ENCODE measurements at regions not wholly inside any gene's neighbourhood (a gene's known extent, or its start where the extent isn't known, plus 50 kb on each side); places are given as distances from the start of the nearest gene placed in this dataset.

- DNase-seq, result no peak
- no peaks in the 10 kb centered on the region for H3K27me3 ChIP-seq (ENCODE audit: control insufficient read depth, insufficient read depth, low read length)
- H3K36me3 ChIP-seq (replicated peaks; ENCODE audit: control insufficient read depth, insufficient read depth, low read length), result no peaks in the 10 kb centered on the region
- no peak overlapping the region for H3K4me3 ChIP-seq (ENCODE audit: insufficient read depth, low read depth, low read length)
Measured at GRCh38 chr5:142498298-142498697, 173.5 kb upstream of the SPRY4 start.

- H3K27me3 ChIP-seq (ENCODE audit: control insufficient read depth, insufficient read depth, low read length), result no peaks in the 10 kb centered on the region
- no peak for DNase-seq
- H3K4me3 ChIP-seq (ENCODE audit: insufficient read depth, low read depth, low read length), result no peak overlapping the region
- no peaks in the 10 kb centered on the region for H3K36me3 ChIP-seq (replicated peaks; ENCODE audit: control insufficient read depth, insufficient read depth, low read length)
Measured at GRCh38 chr5:142495531-142495930, 170.7 kb upstream of the SPRY4 start.

GRCh38 chr5:142493875-142494518 lies 169.2 kb upstream of the SPRY4 start:
- Histone ChIP-seq H3K36me3 (replicated peaks; ENCODE audit: control insufficient read depth, insufficient read depth, low read length) (no peaks in the 10 kb centered on the region), H3K4me3 (ENCODE audit: insufficient read depth, low read depth, low read length) (no peak overlapping the region), H3K27me3 (ENCODE audit: control insufficient read depth, insufficient read depth, low read length) (no peaks in the 10 kb centered on the region)
- DNase-seq, result no peak

- no peak for DNase-seq
- no peak overlapping the region for H3K4me3 ChIP-seq (ENCODE audit: insufficient read depth, low read depth, low read length)
- H3K27me3 ChIP-seq (ENCODE audit: control insufficient read depth, insufficient read depth, low read length), result no peaks in the 10 kb centered on the region
- no peaks in the 10 kb centered on the region for H3K36me3 ChIP-seq (replicated peaks; ENCODE audit: control insufficient read depth, insufficient read depth, low read length)
Measured at GRCh38 chr5:142492781-142493281, 168.0 kb upstream of the SPRY4 start.

GRCh38 chr5:142491679-142492078 lies 166.9 kb upstream of the SPRY4 start:
- no peaks in the 10 kb centered on the region for H3K36me3 ChIP-seq (replicated peaks; ENCODE audit: control insufficient read depth, insufficient read depth, low read length)
- no peak overlapping the region for H3K4me3 ChIP-seq (ENCODE audit: insufficient read depth, low read depth, low read length)
- H3K27me3 ChIP-seq (ENCODE audit: control insufficient read depth, insufficient read depth, low read length), result no peaks in the 10 kb centered on the region
- DNase-seq, result no peak

GRCh38 chr5:142491270-142491669 lies 166.4 kb upstream of the SPRY4 start:
- no peaks in the 10 kb centered on the region for H3K27me3 ChIP-seq (ENCODE audit: control insufficient read depth, insufficient read depth, low read length)
- H3K4me3 ChIP-seq (ENCODE audit: insufficient read depth, low read depth, low read length), result no peak overlapping the region
- no peaks in the 10 kb centered on the region for H3K36me3 ChIP-seq (replicated peaks; ENCODE audit: control insufficient read depth, insufficient read depth, low read length)
- peak; percentile 54 for DNase-seq

GRCh38 chr5:142486581-142486980 lies 161.8 kb upstream of the SPRY4 start:
- H3K27me3 ChIP-seq (ENCODE audit: control insufficient read depth, insufficient read depth, low read length), result no peaks in the 10 kb centered on the region
- H3K36me3 ChIP-seq (replicated peaks; ENCODE audit: control insufficient read depth, insufficient read depth, low read length), result no peaks in the 10 kb centered on the region
- no peak overlapping the region for H3K4me3 ChIP-seq (ENCODE audit: insufficient read depth, low read depth, low read length)
- DNase-seq, result no peak

- H3K4me3 ChIP-seq (ENCODE audit: insufficient read depth, low read depth, low read length), result no peak overlapping the region
- DNase-seq, result no peak
- no peaks in the 10 kb centered on the region for H3K27me3 ChIP-seq (ENCODE audit: control insufficient read depth, insufficient read depth, low read length)
- H3K36me3 ChIP-seq (replicated peaks; ENCODE audit: control insufficient read depth, insufficient read depth, low read length), result no peaks in the 10 kb centered on the region
Measured at GRCh38 chr5:142486020-142486419, 161.2 kb upstream of the SPRY4 start.

- no peaks in the 10 kb centered on the region for H3K27me3 ChIP-seq (ENCODE audit: control insufficient read depth, insufficient read depth, low read length)
- no peak for DNase-seq
- no peak overlapping the region for H3K4me3 ChIP-seq (ENCODE audit: insufficient read depth, low read depth, low read length)
- no peaks in the 10 kb centered on the region for H3K36me3 ChIP-seq (replicated peaks; ENCODE audit: control insufficient read depth, insufficient read depth, low read length)
Measured at GRCh38 chr5:142484821-142485387, 160.1 kb upstream of the SPRY4 start.

GRCh38 chr5:142482207-142482606 lies 157.4 kb upstream of the SPRY4 start:
- DNase-seq, result no peak
- Histone ChIP-seq H3K27me3 (ENCODE audit: control insufficient read depth, insufficient read depth, low read length) (no peaks in the 10 kb centered on the region), H3K4me3 (ENCODE audit: insufficient read depth, low read depth, low read length) (no peak overlapping the region), H3K36me3 (replicated peaks; ENCODE audit: control insufficient read depth, insufficient read depth, low read length) (no peaks in the 10 kb centered on the region)

GRCh38 chr5:142481410-142481809 lies 156.6 kb upstream of the SPRY4 start:
- no peak for DNase-seq
- no peaks in the 10 kb centered on the region for H3K27me3 ChIP-seq (ENCODE audit: control insufficient read depth, insufficient read depth, low read length)
- H3K36me3 ChIP-seq (replicated peaks; ENCODE audit: control insufficient read depth, insufficient read depth, low read length), result no peaks in the 10 kb centered on the region
- H3K4me3 ChIP-seq (ENCODE audit: insufficient read depth, low read depth, low read length), result no peak overlapping the region

- Histone ChIP-seq H3K27me3 (ENCODE audit: control insufficient read depth, insufficient read depth, low read length) (no peaks in the 10 kb centered on the region), H3K4me3 (ENCODE audit: insufficient read depth, low read depth, low read length) (no peak overlapping the region), H3K36me3 (replicated peaks; ENCODE audit: control insufficient read depth, insufficient read depth, low read length) (no peaks in the 10 kb centered on the region)
- DNase-seq, result no peak
Measured at GRCh38 chr5:142479854-142480519, 155.2 kb upstream of the SPRY4 start.

- no peak for DNase-seq
- Histone ChIP-seq H3K36me3 (replicated peaks; ENCODE audit: control insufficient read depth, insufficient read depth, low read length) (no peaks in the 10 kb centered on the region), H3K4me3 (ENCODE audit: insufficient read depth, low read depth, low read length) (no peak overlapping the region), H3K27me3 (ENCODE audit: control insufficient read depth, insufficient read depth, low read length) (no peaks in the 10 kb centered on the region)
Measured at GRCh38 chr5:142479150-142479549, 154.3 kb upstream of the SPRY4 start.

- no peak for DNase-seq
- Histone ChIP-seq H3K36me3 (replicated peaks; ENCODE audit: control insufficient read depth, insufficient read depth, low read length) (no peaks in the 10 kb centered on the region), H3K27me3 (ENCODE audit: control insufficient read depth, insufficient read depth, low read length) (no peaks in the 10 kb centered on the region)
Measured at GRCh38 chr5:142478113-142478512, 153.3 kb upstream of the SPRY4 start.

GRCh38 chr5:142475102-142475513 lies 150.3 kb upstream of the SPRY4 start:
- no peaks in the 10 kb centered on the region for H3K36me3 ChIP-seq (replicated peaks; ENCODE audit: control insufficient read depth, insufficient read depth, low read length)
- no peaks in the 10 kb centered on the region for H3K27me3 ChIP-seq (ENCODE audit: control insufficient read depth, insufficient read depth, low read length)
- peak; percentile 51 for DNase-seq
- no peak overlapping the region for H3K4me3 ChIP-seq (ENCODE audit: insufficient read depth, low read depth, low read length)

More at GRCh38 chr5:142478113-142478512, 153.3 kb upstream of the SPRY4 start:
- no peak overlapping the region for H3K4me3 ChIP-seq (ENCODE audit: insufficient read depth, low read depth, low read length)

Measured in H7 (cell line).